ENCODE measurements at regions not wholly inside any gene's neighbourhood (a gene's known extent, or its start where the extent isn't known, plus 50 kb on each side); places are given as distances from the start of the nearest gene placed in this dataset.

GRCh38 chr4:58553679-58554078 lies 1443.5 kb upstream of the IGFBP7 start:
- DNase-seq (ENCODE audit: low spot score) = no peak

- DNase-seq (ENCODE audit: low spot score) = no peak
These were observed 1442.8 kb upstream of the IGFBP7 start for GRCh38 chr4:58553031-58553430.

GRCh38 chr4:58551676-58552075 lies 1441.5 kb upstream of the IGFBP7 start:
- no peak for DNase-seq (ENCODE audit: low spot score)

GRCh38 chr4:58543465-58543864 lies 1433.3 kb upstream of the IGFBP7 start:
- peak; percentile 33 for DNase-seq (ENCODE audit: low spot score)

- no peak for DNase-seq (ENCODE audit: low spot score)
These were observed 1431.7 kb upstream of the IGFBP7 start for GRCh38 chr4:58541926-58542325.

- no peak for DNase-seq (ENCODE audit: low spot score)
These were observed 1412.7 kb upstream of the IGFBP7 start for GRCh38 chr4:58522765-58523382.

- no peak for DNase-seq (ENCODE audit: low spot score)
These were observed 1405.0 kb upstream of the IGFBP7 start for GRCh38 chr4:58515226-58515625.

GRCh38 chr4:58514299-58514698 lies 1404.1 kb upstream of the IGFBP7 start:
- DNase-seq (ENCODE audit: low spot score) = no peak

GRCh38 chr4:58510652-58511051 lies 1400.5 kb upstream of the IGFBP7 start:
- DNase-seq (ENCODE audit: low spot score) = no peak

GRCh38 chr4:58507079-58507478 lies 1396.9 kb upstream of the IGFBP7 start:
- no peak for DNase-seq (ENCODE audit: low spot score)

- DNase-seq (ENCODE audit: low spot score) = no peak
These were observed 1392.7 kb upstream of the IGFBP7 start for GRCh38 chr4:58502839-58503238.

GRCh38 chr4:58499182-58499581 lies 1389.0 kb upstream of the IGFBP7 start:
- no peak for DNase-seq (ENCODE audit: low spot score)

- no peak for DNase-seq (ENCODE audit: low spot score)
These were observed 1381.4 kb upstream of the IGFBP7 start for GRCh38 chr4:58491620-58492019.

- DNase-seq (ENCODE audit: low spot score) = no peak
These were observed 1367.8 kb upstream of the IGFBP7 start for GRCh38 chr4:58477950-58478349.

- DNase-seq (ENCODE audit: low spot score) = no peak
These were observed 1367.3 kb upstream of the IGFBP7 start for GRCh38 chr4:58477513-58477912.

- no peak for DNase-seq (ENCODE audit: low spot score)
These were observed 1364.9 kb upstream of the IGFBP7 start for GRCh38 chr4:58475097-58475496.

GRCh38 chr4:58465031-58465430 lies 1354.8 kb upstream of the IGFBP7 start:
- no peak for DNase-seq (ENCODE audit: low spot score)

GRCh38 chr4:58456727-58457384 lies 1346.7 kb upstream of the IGFBP7 start:
- no peak for DNase-seq (ENCODE audit: low spot score)

GRCh38 chr4:58453956-58454355 lies 1343.8 kb upstream of the IGFBP7 start:
- no peak for DNase-seq (ENCODE audit: low spot score)

- no peak for DNase-seq (ENCODE audit: low spot score)
These were observed 1341.5 kb upstream of the IGFBP7 start for GRCh38 chr4:58451707-58452106.

- no peak for DNase-seq (ENCODE audit: low spot score)
These were observed 1325.7 kb upstream of the IGFBP7 start for GRCh38 chr4:58435871-58436270.

GRCh38 chr4:58413849-58414248 lies 1303.7 kb upstream of the IGFBP7 start:
- DNase-seq (ENCODE audit: low spot score) = no peak

GRCh38 chr4:58411904-58412303 lies 1301.7 kb upstream of the IGFBP7 start:
- DNase-seq (ENCODE audit: low spot score) = no peak

- no peak for DNase-seq (ENCODE audit: low spot score)
These were observed 1296.6 kb upstream of the IGFBP7 start for GRCh38 chr4:58406762-58407161.
